Neural crest cell (in vitro differentiated cells): ENCODE measurements at regions not wholly inside any gene's neighbourhood (a gene's known extent, or its start where the extent isn't known, plus 50 kb on each side); places are given as distances from the start of the nearest gene placed in this dataset.

Source experiments
- DNase-seq: peaks from one replicate; pipeline ENCODE4 v3.0.0; 2021; ENCODE audit warnings: low read depth, mixed read lengths, low spot score
- H3K27ac Mint-ChIP-seq: one replicate; pipeline ENCODE4 v1.8.0; 2021; ENCODE audit warnings: mild to moderate bottlenecking, mixed read lengths; ENCODE audit not compliant: unreplicated experiment
- H3K27me3 Mint-ChIP-seq: 2 replicates; pipeline ENCODE4 v1.8.0; 2021; ENCODE audit warnings: low read depth, mild to moderate bottlenecking, mixed read lengths
- H3K36me3 Mint-ChIP-seq: 2 replicates; pipeline ENCODE4 v1.8.0; 2021; ENCODE audit warnings: low read depth, mild to moderate bottlenecking, mixed read lengths
- H3K4me1 Mint-ChIP-seq: 2 replicates; pipeline ENCODE4 v1.8.0; 2021; ENCODE audit warnings: mixed read lengths
- H3K4me3 Mint-ChIP-seq: one replicate; pipeline ENCODE4 v1.8.0; 2021; ENCODE audit warnings: mild to moderate bottlenecking, mixed read lengths
- H3K9me3 Mint-ChIP-seq: 2 replicates; pipeline ENCODE4 v1.8.0; 2021; ENCODE audit warnings: mixed read lengths
- CTCF ChIP-seq: fragments of 200-600 bp; sonication (generic); conservative IDR thresholded peaks from 2 replicates; pipeline ENCODE4 v1.5.0; 2021; ENCODE audit warnings: antibody characterized with exemption, mild to moderate bottlenecking

DNA sequence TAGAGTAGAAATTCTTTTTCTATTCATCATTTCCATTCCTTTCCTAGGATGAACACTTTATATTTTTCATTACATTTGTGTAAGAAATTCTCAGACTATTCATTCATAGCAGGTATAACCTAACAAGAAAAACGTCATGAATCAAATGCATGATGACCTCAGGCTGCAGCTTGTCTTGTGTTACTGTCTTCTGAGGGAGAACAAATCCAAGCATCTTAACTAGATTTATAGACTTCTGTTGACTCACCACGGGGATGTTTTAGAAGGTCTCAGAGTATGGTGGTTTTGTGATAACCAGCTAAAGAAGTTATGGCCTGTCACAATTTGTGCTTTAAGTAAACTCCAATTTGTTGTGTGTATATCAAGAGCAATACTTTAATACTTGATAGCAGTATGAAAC, 102.7 kb downstream of the ANKRD7 start:
- no peak overlapping the region for H3K4me3 Mint-ChIP-seq
- H3K4me1 Mint-ChIP-seq, result no peaks in the 10 kb centered on the region
- DNase-seq, result no peak
- H3K9me3 Mint-ChIP-seq, result no peaks in the 10 kb centered on the region
- H3K27ac Mint-ChIP-seq, result no peak overlapping the region
- H3K27me3 Mint-ChIP-seq, result no peaks in the 10 kb centered on the region
- TF ChIP-seq CTCF, result no peak
- no peaks in the 10 kb centered on the region for H3K36me3 Mint-ChIP-seq

GRCh38 chr7:118328505-118329211, 104.2 kb downstream of the ANKRD7 start:
- TF ChIP-seq CTCF, result no peak
- Mint-ChIP-seq H3K27ac (no peak overlapping the region), H3K27me3 (no peaks in the 10 kb centered on the region), H3K4me3 (no peak overlapping the region), H3K9me3 (no peaks in the 10 kb centered on the region), H3K4me1 (no peaks in the 10 kb centered on the region), H3K36me3 (no peaks in the 10 kb centered on the region)
- no peak for DNase-seq

- no peak overlapping the region for H3K4me3 Mint-ChIP-seq
- no peak overlapping the region for H3K27ac Mint-ChIP-seq
These were observed 105.9 kb downstream of the ANKRD7 start for GRCh38 chr7:118330388-118330787.

DNA sequence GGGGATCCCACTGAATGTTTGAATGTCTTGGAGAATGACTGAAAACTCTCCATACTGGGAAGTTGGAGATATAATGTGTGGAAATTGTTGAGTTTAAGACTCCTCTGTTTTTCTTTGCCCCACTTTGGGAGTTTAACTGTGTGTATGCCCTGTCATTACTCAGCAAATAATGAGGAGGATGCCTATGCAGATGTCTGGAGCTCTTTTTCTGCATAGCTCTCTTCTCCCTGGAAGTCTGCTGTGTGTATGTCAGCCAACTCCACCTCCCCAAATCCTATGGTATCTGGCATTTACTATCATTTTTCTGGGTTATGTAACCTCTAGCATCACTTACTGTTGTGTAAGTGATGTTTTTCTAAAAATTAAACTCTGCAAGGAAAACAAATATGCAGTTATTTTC, 122.2 kb downstream of the ANKRD7 start:
- H3K4me3 Mint-ChIP-seq, result no peak overlapping the region
- no peak for DNase-seq
- no peaks in the 10 kb centered on the region for H3K4me1 Mint-ChIP-seq
- H3K27me3 Mint-ChIP-seq, result no peaks in the 10 kb centered on the region
- no peaks in the 10 kb centered on the region for H3K36me3 Mint-ChIP-seq
- no peak for TF ChIP-seq CTCF
- no peak overlapping the region for H3K27ac Mint-ChIP-seq
- no peaks in the 10 kb centered on the region for H3K9me3 Mint-ChIP-seq

More at GRCh38 chr7:118330388-118330787, 105.9 kb downstream of the ANKRD7 start:
- no peaks in the 10 kb centered on the region for H3K9me3 Mint-ChIP-seq
- H3K4me1 Mint-ChIP-seq, result no peaks in the 10 kb centered on the region
- DNase-seq, result no peak
- no peaks in the 10 kb centered on the region for H3K36me3 Mint-ChIP-seq
- TF ChIP-seq CTCF, result no peak
- no peaks in the 10 kb centered on the region for H3K27me3 Mint-ChIP-seq

DNA sequence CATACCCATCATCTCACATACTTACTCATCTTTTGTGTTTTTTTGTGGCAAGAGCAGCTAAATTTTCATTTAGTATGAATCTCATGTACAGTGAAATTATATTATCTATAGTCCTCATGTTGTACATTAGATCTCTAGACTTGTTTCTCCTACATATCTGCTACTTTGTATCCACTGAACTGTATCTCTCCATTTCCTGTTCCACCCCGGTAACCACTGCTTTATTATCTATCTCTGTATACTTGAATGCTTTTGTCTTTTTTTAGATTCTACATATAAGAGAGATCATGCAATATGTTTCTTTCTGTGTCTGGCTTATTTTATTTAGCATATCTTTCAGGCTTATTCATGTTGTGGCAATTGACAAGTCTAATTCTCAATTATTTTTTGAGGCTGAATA, 125.1 kb downstream of the ANKRD7 start:
- no peak for DNase-seq
- H3K27ac Mint-ChIP-seq, result no peak overlapping the region
- no peaks in the 10 kb centered on the region for H3K27me3 Mint-ChIP-seq
- H3K4me1 Mint-ChIP-seq, result no peaks in the 10 kb centered on the region
- no peak for TF ChIP-seq CTCF
- no peak overlapping the region for H3K4me3 Mint-ChIP-seq
- no peaks in the 10 kb centered on the region for H3K9me3 Mint-ChIP-seq
- H3K36me3 Mint-ChIP-seq, result peaks cover under 1% of the 10 kb centered on the region
